HFFc6 (cell line): ENCODE measurements at regions not wholly inside any gene's neighbourhood (a gene's known extent, or its start where the extent isn't known, plus 50 kb on each side); places are given as distances from the start of the nearest gene placed in this dataset.
"Not testable (repeated sequence)": the region's sequence is repeated elsewhere in the genome, so short reads cannot be mapped to it uniquely, and the experiment has no call there.

Experiments used
- DNase-seq: peaks from one replicate; pipeline ENCODE4 v3.0.0-alpha.2; 2018
- H3K27ac Mint-ChIP-seq: 2 replicates; pipeline ENCODE4 v1.8.0; 2020; ENCODE audit warnings: mild to moderate bottlenecking, mixed read lengths
- H3K27me3 Mint-ChIP-seq: 2 replicates; pipeline ENCODE4 v1.8.0; 2021; ENCODE audit warnings: mild to moderate bottlenecking, moderate library complexity, mixed read lengths; ENCODE audit not compliant: insufficient read depth
- H3K36me3 Mint-ChIP-seq: 2 replicates; pipeline ENCODE4 v1.8.0; 2021; ENCODE audit warnings: low read depth, mixed read lengths
- H3K4me1 Mint-ChIP-seq: 2 replicates; pipeline ENCODE4 v1.8.0; 2020; ENCODE audit warnings: low read depth, mixed read lengths
- H3K4me3 Mint-ChIP-seq: 2 replicates; pipeline ENCODE4 v1.8.0; 2020; ENCODE audit warnings: mild to moderate bottlenecking, moderate library complexity, mixed read lengths
- H3K9me3 Mint-ChIP-seq: 2 replicates; pipeline ENCODE4 v1.8.0; 2020; ENCODE audit warnings: mild to moderate bottlenecking, mixed read lengths
- CTCF ChIP-seq: fragments of 200-600 bp; sonication (generic); IDR thresholded peaks from 2 replicates; pipeline ENCODE4 v1.5.0; 2021; ENCODE audit warnings: antibody characterized with exemption, mild to moderate bottlenecking

- H3K4me3 Mint-ChIP-seq: no peak overlapping the region
- H3K27me3 Mint-ChIP-seq: no peaks in the 10 kb centered on the region; the same call in 1 of the 2 replicates
- no peak overlapping the region for H3K27ac Mint-ChIP-seq
- peaks cover 2% of the 10 kb centered on the region for H3K36me3 Mint-ChIP-seq
- no peak for TF ChIP-seq CTCF
- no peak for DNase-seq
- H3K9me3 Mint-ChIP-seq: peaks cover 57% of the 10 kb centered on the region
- no peaks in the 10 kb centered on the region for H3K4me1 Mint-ChIP-seq
Observed at GRCh38 chr5:2353871-2354440, 397.5 kb downstream of the IRX2 start.

- TF ChIP-seq CTCF: no peak
- Mint-ChIP-seq H3K27ac (no peak overlapping the region), H3K4me1 (no peaks in the 10 kb centered on the region), H3K36me3 (no peaks in the 10 kb centered on the region; the same call in 1 of the 2 replicates), H3K27me3 (no peaks in the 10 kb centered on the region; the same call in 1 of the 2 replicates), H3K4me3 (no peak overlapping the region), H3K9me3 (peaks cover 54% of the 10 kb centered on the region)
- no peak for DNase-seq
Observed at GRCh38 chr5:2353211-2353610, 398.3 kb downstream of the IRX2 start.

GRCh38 chr5:2352101-2352861 is 399.2 kb downstream of the IRX2 start:
- Mint-ChIP-seq H3K27ac (no peak overlapping the region), H3K27me3 (no peaks in the 10 kb centered on the region; the same call in 1 of the 2 replicates)

GRCh38 chr5:2349768-2350167 is 401.7 kb downstream of the IRX2 start:
- peaks cover 56% of the 10 kb centered on the region for H3K9me3 Mint-ChIP-seq
- not testable (repeated sequence) for H3K4me1 Mint-ChIP-seq, DNase-seq, H3K36me3 Mint-ChIP-seq, H3K27ac Mint-ChIP-seq, H3K27me3 Mint-ChIP-seq, H3K4me3 Mint-ChIP-seq

More at GRCh38 chr5:2352101-2352861, 399.2 kb downstream of the IRX2 start:
- H3K9me3 Mint-ChIP-seq: peaks cover 61% of the 10 kb centered on the region
- no peaks in the 10 kb centered on the region for H3K4me1 Mint-ChIP-seq
- H3K36me3 Mint-ChIP-seq: no peaks in the 10 kb centered on the region; the same call in 1 of the 2 replicates
- no peak for DNase-seq
- no peak for TF ChIP-seq CTCF
- H3K4me3 Mint-ChIP-seq: no peak overlapping the region

GRCh38 chr5:2338686-2339085 is 412.8 kb downstream of the IRX2 start:
- Mint-ChIP-seq H3K27ac (no peak overlapping the region), H3K4me3 (no peak overlapping the region), H3K4me1 (no peaks in the 10 kb centered on the region), H3K9me3 (peaks cover 46% of the 10 kb centered on the region), H3K27me3 (peaks cover 3% of the 10 kb centered on the region; the same call in 1 of the 2 replicates), H3K36me3 (no peaks in the 10 kb centered on the region)
- DNase-seq: no peak
- no peak for TF ChIP-seq CTCF
